OCI-LY1 (cell line): ENCODE measurements at regions not wholly inside any gene's neighbourhood (a gene's known extent, or its start where the extent isn't known, plus 50 kb on each side); places are given as distances from the start of the nearest gene placed in this dataset.

Experiments used
- H2AFZ ChIP-seq: fragments of 200-600 bp; sonication (generic), shearing (Covaris generic); 2 replicates; pipeline ENCODE4 v1.6.0; 2014; ENCODE audit warnings: antibody characterized with exemption, mild to moderate bottlenecking, low read length
- H3F3A ChIP-seq: fragments of 200-600 bp; sonication (generic), shearing (Covaris generic); 2 replicates; pipeline ENCODE4 v1.6.0; 2014; ENCODE audit warnings: mild to moderate bottlenecking, antibody characterized with exemption, low read length, moderate library complexity; ENCODE audit not compliant: insufficient read depth
- H3K27ac ChIP-seq: fragments of 200-600 bp; sonication (generic); 2 replicates; pipeline ENCODE4 v1.5.1; 2014; ENCODE audit warnings: low read length, mixed run types, mild to moderate bottlenecking, low read depth; ENCODE audit not compliant: poor library complexity, severe bottlenecking
- H3K27me3 ChIP-seq: fragments of 200-600 bp; sonication (generic); 2 replicates; pipeline ENCODE4 v1.6.0; 2014; ENCODE audit warnings: antibody characterized with exemption, mild to moderate bottlenecking, low read length, moderate library complexity; ENCODE audit not compliant: insufficient read depth
- H3K36me3 ChIP-seq: fragments of 200-600 bp; sonication (generic); 2 replicates; pipeline ENCODE4 v1.6.1; 2014; ENCODE audit warnings: mild to moderate bottlenecking, antibody characterized with exemption, low read length, moderate library complexity, mixed read lengths; ENCODE audit not compliant: insufficient read depth
- H3K4me1 ChIP-seq: fragments of 200-600 bp; sonication (generic); 2 replicates; pipeline ENCODE4 v1.5.1; 2014; ENCODE audit warnings: mild to moderate bottlenecking, low read length, moderate library complexity; ENCODE audit not compliant: insufficient read depth, severe bottlenecking
- H3K4me2 ChIP-seq: fragments of 200-600 bp; sonication (generic), shearing (Covaris generic); 2 replicates; pipeline ENCODE4 v1.6.1; 2014; ENCODE audit warnings: low read length
- H3K4me3 ChIP-seq: fragments of 200-600 bp; sonication (generic); 2 replicates; pipeline ENCODE4 v1.5.1; 2014; ENCODE audit warnings: low read length, low read depth, mild to moderate bottlenecking, mixed read lengths; ENCODE audit not compliant: poor library complexity, severe bottlenecking
- H3K79me2 ChIP-seq: fragments of 200-600 bp; shearing (Covaris generic); 2 replicates; pipeline ENCODE4 v1.6.1; 2016; ENCODE audit warnings: mixed run types, low read length, mixed read lengths; ENCODE audit not compliant: insufficient read depth
- H3K9ac ChIP-seq: fragments of 200-600 bp; sonication (generic), shearing (Covaris generic); 2 replicates; pipeline ENCODE4 v1.6.1; 2014; ENCODE audit warnings: mild to moderate bottlenecking, low read length, mixed read lengths
- H3K9me2 ChIP-seq: fragments of 200-600 bp; sonication (generic), shearing (Covaris generic); 2 replicates; pipeline ENCODE4 v1.6.1; 2014; ENCODE audit warnings: low read depth, mild to moderate bottlenecking, low read length, mixed read lengths
- H3K9me3 ChIP-seq: fragments of 200-600 bp; shearing (Covaris generic); 2 replicates; pipeline ENCODE4 v1.6.1; 2014; ENCODE audit warnings: low read length, mixed read lengths
- H4K20me1 ChIP-seq: fragments of 200-600 bp; sonication (generic), shearing (Covaris generic); 2 replicates; pipeline ENCODE4 v1.6.0; 2016; ENCODE audit warnings: mild to moderate bottlenecking, low read length; ENCODE audit not compliant: insufficient read depth
- EZH2 ChIP-seq: fragments of 200-600 bp; sonication (generic), shearing (Covaris generic); IDR thresholded peaks from 2 replicates; pipeline ENCODE4 v1.8.0; 2017; ENCODE audit warnings: borderline replicate concordance, mixed run types, mild to moderate bottlenecking, antibody characterized with exemption, low read length, moderate library complexity, mixed read lengths
- TF ChIP-seq, protein P1 (sequence below): fragments of 200-600 bp; sonication (generic), shearing (Covaris generic); IDR thresholded peaks from 2 replicates; pipeline ENCODE4 v1.5.1; 2017; ENCODE audit warnings: mild to moderate bottlenecking, antibody characterized with exemption, low read length, moderate library complexity, mixed read lengths

DNA sequence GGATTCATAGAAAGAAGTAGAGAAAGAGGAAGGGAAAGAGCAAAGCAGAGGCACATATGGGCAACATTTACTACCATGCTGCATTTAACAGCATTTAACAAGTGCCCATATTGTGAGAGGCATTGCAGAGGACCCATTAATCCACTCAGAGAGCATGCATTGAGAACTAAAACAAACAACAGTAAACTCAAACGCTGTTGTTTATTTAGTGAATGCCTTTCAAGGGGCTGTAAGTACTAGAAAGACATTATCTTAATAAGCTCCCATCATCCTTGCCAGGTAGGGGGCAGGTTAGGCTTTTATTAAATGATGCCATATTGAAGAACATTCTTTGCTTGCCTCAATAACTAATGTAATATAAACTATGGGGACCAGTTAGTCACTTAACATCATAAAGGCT, 254.3 kb upstream of the DAB1 start:
- Histone ChIP-seq H3F3A (no peaks in the 10 kb centered on the region), H3K4me3 (no peak overlapping the region), H3K9ac (no peak overlapping the region), H3K27ac (no peak overlapping the region), H3K9me2 (no peaks in the 10 kb centered on the region), H3K4me2 (no peak overlapping the region), H3K9me3 (no peaks in the 10 kb centered on the region), H2AFZ (no peak overlapping the region), H3K79me2 (no peaks in the 10 kb centered on the region), H4K20me1 (no peaks in the 10 kb centered on the region), H3K27me3 (no peaks in the 10 kb centered on the region), H3K4me1 (no peaks in the 10 kb centered on the region), H3K36me3 (no peaks in the 10 kb centered on the region)
- TF ChIP-seq, protein P1, sequence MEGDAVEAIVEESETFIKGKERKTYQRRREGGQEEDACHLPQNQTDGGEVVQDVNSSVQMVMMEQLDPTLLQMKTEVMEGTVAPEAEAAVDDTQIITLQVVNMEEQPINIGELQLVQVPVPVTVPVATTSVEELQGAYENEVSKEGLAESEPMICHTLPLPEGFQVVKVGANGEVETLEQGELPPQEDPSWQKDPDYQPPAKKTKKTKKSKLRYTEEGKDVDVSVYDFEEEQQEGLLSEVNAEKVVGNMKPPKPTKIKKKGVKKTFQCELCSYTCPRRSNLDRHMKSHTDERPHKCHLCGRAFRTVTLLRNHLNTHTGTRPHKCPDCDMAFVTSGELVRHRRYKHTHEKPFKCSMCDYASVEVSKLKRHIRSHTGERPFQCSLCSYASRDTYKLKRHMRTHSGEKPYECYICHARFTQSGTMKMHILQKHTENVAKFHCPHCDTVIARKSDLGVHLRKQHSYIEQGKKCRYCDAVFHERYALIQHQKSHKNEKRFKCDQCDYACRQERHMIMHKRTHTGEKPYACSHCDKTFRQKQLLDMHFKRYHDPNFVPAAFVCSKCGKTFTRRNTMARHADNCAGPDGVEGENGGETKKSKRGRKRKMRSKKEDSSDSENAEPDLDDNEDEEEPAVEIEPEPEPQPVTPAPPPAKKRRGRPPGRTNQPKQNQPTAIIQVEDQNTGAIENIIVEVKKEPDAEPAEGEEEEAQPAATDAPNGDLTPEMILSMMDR = no peak
- no peak for TF ChIP-seq EZH2

DNA sequence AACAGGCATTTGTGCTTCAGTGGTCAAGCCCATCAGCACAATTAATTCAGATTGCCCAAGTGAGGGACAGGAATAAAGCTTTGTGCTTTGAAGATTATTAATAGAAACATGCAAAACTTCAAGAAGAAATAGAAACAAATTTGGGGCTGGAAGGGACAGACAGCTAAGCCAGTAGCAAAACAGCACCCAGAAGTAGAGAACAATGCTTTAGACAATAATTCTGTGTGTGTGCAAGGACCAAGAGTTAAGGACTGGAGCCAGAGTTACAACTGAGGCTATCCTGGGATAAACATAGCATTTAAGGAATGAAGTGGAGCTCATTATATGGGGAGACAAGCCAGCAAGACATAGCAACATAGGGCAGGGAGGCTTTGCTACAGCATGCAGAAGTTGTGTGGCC, 251.9 kb upstream of the DAB1 start:
- Histone ChIP-seq H2AFZ (no peak overlapping the region), H3K27me3 (no peaks in the 10 kb centered on the region), H4K20me1 (no peaks in the 10 kb centered on the region), H3K27ac (no peak overlapping the region), H3K4me2 (no peak overlapping the region), H3K9me2 (no peaks in the 10 kb centered on the region), H3K9me3 (no peaks in the 10 kb centered on the region), H3F3A (no peaks in the 10 kb centered on the region), H3K79me2 (no peaks in the 10 kb centered on the region), H3K9ac (no peak overlapping the region), H3K36me3 (no peaks in the 10 kb centered on the region), H3K4me1 (no peaks in the 10 kb centered on the region), H3K4me3 (no peak overlapping the region)
- TF ChIP-seq, protein P1 = no peak
- TF ChIP-seq EZH2 = no peak

DNA sequence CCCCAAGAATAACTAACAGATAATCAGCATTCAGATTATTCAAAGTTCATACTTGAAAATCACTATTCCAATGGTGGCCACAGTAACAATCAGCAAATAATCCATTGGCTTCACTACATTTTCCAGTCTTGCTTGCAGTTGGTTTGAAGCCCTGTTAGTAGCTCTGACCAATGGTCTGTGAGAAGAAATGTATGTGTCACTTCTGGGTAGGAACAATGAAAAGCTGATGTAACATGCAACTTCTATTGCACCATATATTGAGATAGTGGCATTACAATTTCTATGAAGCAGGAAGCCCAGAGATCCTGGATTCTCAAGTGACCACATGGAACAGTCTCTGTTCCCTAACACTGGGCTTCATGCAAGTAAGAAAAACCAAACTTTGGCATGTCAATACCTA, 250.9 kb upstream of the DAB1 start:
- H3F3A ChIP-seq = no peaks in the 10 kb centered on the region
- no peaks in the 10 kb centered on the region for H3K9me3 ChIP-seq
- no peaks in the 10 kb centered on the region for H3K9me2 ChIP-seq
- H3K4me2 ChIP-seq = no peak overlapping the region
- H3K4me1 ChIP-seq = no peaks in the 10 kb centered on the region
- TF ChIP-seq, protein P1 = no peak
- TF ChIP-seq EZH2 = no peak
- H2AFZ ChIP-seq = no peak overlapping the region
- H4K20me1 ChIP-seq = no peaks in the 10 kb centered on the region
- H3K9ac ChIP-seq = no peak overlapping the region
- H3K4me3 ChIP-seq = no peak overlapping the region
- H3K36me3 ChIP-seq = no peaks in the 10 kb centered on the region
- H3K79me2 ChIP-seq = no peaks in the 10 kb centered on the region
- no peak overlapping the region for H3K27ac ChIP-seq
- H3K27me3 ChIP-seq = no peaks in the 10 kb centered on the region
